Epithelial cell of proximal tubule (primary cell): ENCODE measurements at regions not wholly inside any gene's neighbourhood (a gene's known extent, or its start where the extent isn't known, plus 50 kb on each side); places are given as distances from the start of the nearest gene placed in this dataset.

Experiments
- DNase-seq: peaks from one replicate; pipeline ENCODE4 v3.0.0-alpha.2; 2011; ENCODE audit warnings: low read depth
- H3K4me3 ChIP-seq: 2 replicates; pipeline ENCODE4 v1.5.1; 2011; ENCODE audit warnings: low read depth, mild to moderate bottlenecking, low read length
- TF ChIP-seq, protein P1 (sequence below): conservative IDR thresholded peaks from 2 replicates; pipeline ENCODE4 v1.5.1; 2012; ENCODE audit warnings: low read depth, mild to moderate bottlenecking, low read length

DNA sequence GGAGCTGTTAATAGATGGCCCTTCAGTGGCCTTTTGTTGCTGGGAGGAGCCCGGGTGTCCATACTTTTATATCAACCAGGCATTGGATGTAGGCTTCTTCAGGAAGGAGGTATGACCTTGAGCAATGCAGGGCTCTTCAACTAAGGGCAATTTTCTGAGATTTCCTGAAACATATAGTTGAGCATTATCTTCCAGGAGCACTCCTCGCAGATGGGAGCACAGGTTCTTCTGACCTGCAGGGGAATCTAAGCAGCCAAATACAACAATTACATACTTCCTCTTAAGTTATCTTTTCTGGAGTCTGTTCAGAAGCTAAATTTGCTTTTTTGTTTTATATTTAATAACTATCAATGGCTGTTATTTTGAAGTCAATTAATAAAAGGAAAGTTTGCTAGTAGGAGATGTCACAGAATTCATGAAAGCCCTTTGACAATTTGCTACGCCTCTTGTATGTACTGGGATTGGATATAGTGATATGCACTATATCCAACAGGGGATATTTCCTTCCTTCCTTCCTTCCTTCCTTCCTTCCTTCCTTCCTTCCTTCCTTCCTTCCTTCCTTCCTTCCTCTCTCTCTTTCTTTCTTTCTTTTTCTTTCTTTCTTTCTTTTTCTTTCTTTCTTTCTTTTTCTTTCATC lies 422.6 kb upstream of the NEGR1 start:
- TF ChIP-seq, protein P1, sequence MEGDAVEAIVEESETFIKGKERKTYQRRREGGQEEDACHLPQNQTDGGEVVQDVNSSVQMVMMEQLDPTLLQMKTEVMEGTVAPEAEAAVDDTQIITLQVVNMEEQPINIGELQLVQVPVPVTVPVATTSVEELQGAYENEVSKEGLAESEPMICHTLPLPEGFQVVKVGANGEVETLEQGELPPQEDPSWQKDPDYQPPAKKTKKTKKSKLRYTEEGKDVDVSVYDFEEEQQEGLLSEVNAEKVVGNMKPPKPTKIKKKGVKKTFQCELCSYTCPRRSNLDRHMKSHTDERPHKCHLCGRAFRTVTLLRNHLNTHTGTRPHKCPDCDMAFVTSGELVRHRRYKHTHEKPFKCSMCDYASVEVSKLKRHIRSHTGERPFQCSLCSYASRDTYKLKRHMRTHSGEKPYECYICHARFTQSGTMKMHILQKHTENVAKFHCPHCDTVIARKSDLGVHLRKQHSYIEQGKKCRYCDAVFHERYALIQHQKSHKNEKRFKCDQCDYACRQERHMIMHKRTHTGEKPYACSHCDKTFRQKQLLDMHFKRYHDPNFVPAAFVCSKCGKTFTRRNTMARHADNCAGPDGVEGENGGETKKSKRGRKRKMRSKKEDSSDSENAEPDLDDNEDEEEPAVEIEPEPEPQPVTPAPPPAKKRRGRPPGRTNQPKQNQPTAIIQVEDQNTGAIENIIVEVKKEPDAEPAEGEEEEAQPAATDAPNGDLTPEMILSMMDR: no peak
- no peak for DNase-seq
- H3K4me3 ChIP-seq: no peak overlapping the region

DNA sequence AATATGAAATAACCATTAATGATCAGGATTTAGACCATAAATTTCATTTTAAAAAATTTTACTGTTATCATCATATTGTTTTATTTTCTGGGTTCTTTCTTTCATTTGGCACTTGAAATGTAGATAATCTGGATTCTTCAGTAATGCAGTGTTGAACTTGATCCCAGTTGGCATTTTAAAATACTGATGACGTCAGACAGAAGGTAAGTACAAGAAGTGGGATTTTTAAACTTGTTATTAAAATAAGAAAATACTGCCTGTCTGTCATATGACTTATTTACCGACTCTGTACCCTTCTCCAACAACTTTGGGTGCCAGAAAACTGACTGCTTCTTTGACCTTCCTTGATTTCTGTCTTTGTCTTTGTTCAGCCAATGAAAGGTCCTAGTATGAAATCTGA lies 415.1 kb upstream of the NEGR1 start:
- TF ChIP-seq, protein P1: no peak
- no peak for DNase-seq
- no peak overlapping the region for H3K4me3 ChIP-seq

DNA sequence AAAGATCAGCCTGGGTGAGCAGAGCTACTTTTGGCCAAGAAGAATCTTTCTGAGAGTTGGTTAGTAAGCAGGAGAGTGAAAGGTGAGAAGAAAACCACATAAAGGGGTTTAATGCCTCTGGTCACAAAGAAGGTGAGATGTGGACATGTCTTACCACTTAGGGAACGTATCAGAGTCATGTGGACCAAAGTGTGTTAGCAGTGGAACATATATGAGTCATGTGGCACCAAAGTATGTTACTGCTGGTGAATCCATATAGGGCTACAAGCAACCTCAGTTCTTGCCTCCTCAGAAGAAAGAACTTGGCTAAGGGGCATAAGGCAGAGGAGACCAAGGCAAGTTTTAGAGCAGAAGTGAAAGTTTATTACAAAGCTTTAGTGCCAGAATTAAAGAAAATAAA lies 411.6 kb upstream of the NEGR1 start:
- H3K4me3 ChIP-seq: no peak overlapping the region
- DNase-seq: no peak
- TF ChIP-seq, protein P1: no peak

DNA sequence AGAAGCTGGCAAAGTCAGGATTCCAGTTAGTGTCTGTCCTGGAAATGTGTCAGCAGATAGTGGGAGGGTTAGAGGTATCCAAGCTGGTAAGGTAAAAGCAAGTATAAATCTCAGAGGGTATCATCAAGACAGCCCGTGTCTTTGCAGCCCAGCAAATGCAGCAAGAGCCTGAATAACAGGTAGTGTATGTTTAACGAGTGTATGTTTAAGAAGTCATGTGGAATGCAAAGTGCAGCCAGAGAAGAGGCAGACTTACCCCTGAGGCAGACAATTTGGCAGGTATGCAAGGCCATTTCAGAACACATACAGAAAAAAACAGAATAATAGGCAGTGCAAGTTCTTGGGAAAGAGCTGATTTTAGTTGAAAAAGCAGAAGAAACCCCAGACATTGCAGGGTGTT lies 411.0 kb upstream of the NEGR1 start:
- no peak for DNase-seq
- TF ChIP-seq, protein P1: no peak

DNA sequence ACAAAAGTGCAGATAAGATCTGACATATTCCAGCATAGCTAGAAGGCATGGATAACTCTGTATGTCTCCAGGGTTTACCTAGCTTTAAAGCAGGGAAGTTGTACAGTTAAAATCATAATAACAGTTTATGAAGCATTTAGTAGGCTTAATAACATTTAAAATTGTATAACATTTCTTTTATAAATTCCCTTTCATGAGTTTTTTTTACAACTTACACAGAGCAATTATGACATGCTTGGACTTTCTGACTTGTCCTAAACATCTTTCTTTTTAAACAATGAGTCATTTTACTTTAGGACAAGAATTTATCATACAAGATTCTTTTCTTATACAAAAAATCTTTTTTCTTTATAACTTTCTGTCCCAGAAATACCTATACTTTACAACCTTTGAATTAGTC lies 408.5 kb upstream of the NEGR1 start:
- no peak for DNase-seq
- no peak overlapping the region for H3K4me3 ChIP-seq
- TF ChIP-seq, protein P1: no peak

More for the DNA sequence above, 411.0 kb upstream of the NEGR1 start:
- H3K4me3 ChIP-seq: no peak overlapping the region

DNA sequence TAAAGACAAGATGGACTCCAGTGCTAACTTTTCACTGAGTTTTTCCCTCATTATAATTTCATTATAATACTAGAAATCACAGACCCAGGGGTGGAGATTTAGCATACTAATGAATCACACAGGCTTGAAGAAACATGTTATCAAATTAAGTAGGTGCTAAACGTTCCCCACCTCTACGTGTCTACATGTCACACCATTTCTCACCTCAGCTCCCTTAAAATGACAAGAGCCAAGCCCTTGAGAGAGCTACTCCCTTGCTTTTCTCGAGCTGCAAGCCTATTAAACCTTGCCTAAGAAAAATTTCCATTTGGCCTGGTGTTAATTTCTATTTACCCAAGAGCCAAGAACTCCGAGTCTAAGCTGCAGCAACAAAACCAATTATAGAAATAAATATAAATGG lies 396.3 kb upstream of the NEGR1 start:
- H3K4me3 ChIP-seq: no peak overlapping the region
- TF ChIP-seq, protein P1: no peak
- no peak for DNase-seq

DNA sequence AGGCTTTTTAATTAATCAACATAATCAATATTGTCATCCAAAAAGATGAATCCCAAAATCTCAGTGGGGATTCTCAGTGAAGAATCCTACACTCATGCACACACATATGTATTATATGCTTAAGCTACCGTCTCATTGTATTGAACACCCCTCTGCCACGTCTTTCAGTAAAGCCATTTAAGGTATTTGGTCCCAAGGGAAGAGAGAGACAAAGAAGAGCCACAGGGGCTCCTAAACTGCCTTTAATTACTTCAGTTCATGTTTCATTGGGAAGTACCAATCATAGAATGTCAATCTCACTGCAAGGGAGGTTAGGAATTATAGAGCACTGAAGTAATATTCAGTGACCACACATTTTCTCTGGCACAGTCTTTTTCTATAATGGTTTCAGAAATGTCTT lies 388.6 kb upstream of the NEGR1 start:
- TF ChIP-seq, protein P1: no peak
- no peak for DNase-seq
- no peak overlapping the region for H3K4me3 ChIP-seq
